Nephron (organoid): ENCODE measurements at regions not wholly inside any gene's neighbourhood (a gene's known extent, or its start where the extent isn't known, plus 50 kb on each side); places are given as distances from the start of the nearest gene placed in this dataset.

ENCODE experiments used
- H3K27ac Mint-ChIP-seq, 3 experiments: 2 replicates each; pipeline ENCODE4 v1.8.0; 2020; ENCODE audit warnings: mixed read lengths in 3 of 3, mild to moderate bottlenecking in 2 of 3, moderate library complexity in 1 of 3
- H3K27me3 Mint-ChIP-seq: 2 replicates; pipeline ENCODE4 v1.8.0; 2021; ENCODE audit warnings: low read depth, mild to moderate bottlenecking, moderate library complexity, mixed read lengths
- H3K36me3 Mint-ChIP-seq: 2 replicates; pipeline ENCODE4 v1.8.0; 2020; ENCODE audit warnings: low read depth, mixed read lengths
- H3K4me1 Mint-ChIP-seq: 2 replicates; pipeline ENCODE4 v1.8.0; 2020; ENCODE audit warnings: mixed read lengths
- H3K4me3 Mint-ChIP-seq, 3 experiments: 2 replicates each; pipeline ENCODE4 v1.8.0; 2020; ENCODE audit warnings: mild to moderate bottlenecking in 3 of 3, mixed read lengths in 3 of 3, moderate library complexity in 2 of 3
- H3K9me3 Mint-ChIP-seq: 2 replicates; pipeline ENCODE4 v1.8.0; 2020; ENCODE audit warnings: mixed read lengths
- TF ChIP-seq, protein P1 (sequence below), 3 experiments: fragments of 200-600 bp; sonication (generic); IDR thresholded peaks; one replicate each; pipeline ENCODE4 v1.5.0; 2021; ENCODE audit warnings: antibody characterized with exemption in 3 of 3; ENCODE audit not compliant: unreplicated experiment in 3 of 3

DNA sequence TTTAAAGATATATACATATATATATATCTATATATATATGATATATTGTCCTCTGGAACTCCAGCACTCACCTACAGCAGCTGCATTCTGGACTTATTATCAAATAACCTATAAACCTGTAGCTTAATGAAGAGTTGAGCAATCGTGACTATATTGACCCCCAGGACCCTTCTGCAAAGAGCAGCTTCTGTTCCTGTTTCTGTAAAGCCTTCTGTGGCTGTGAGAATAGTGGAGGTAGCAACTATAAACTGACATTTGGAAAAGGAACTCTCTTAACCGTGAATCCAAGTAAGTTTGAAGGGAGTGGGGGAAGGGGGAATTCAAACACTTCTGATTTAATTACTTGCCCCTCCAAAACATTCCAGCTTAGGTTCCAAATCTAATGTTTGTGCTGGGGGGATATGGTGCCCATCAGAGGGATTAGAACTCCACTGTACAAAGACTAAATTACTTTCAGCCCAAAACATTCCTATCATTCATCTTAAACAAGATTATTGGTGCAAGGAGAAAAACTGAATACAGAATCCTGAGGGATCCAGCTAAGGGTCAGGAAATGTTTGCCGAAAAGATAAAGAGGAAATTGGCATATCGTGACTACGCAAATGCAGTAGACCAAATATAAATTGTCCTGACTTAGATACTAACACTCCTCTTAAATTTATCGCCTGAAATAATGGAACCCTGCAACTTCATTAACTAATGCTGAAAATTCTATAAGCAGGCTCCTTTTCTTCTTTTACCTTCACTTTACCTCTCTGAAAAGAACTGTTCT is 106.1 kb downstream of the DAD1 start:
- TF ChIP-seq, protein P1, sequence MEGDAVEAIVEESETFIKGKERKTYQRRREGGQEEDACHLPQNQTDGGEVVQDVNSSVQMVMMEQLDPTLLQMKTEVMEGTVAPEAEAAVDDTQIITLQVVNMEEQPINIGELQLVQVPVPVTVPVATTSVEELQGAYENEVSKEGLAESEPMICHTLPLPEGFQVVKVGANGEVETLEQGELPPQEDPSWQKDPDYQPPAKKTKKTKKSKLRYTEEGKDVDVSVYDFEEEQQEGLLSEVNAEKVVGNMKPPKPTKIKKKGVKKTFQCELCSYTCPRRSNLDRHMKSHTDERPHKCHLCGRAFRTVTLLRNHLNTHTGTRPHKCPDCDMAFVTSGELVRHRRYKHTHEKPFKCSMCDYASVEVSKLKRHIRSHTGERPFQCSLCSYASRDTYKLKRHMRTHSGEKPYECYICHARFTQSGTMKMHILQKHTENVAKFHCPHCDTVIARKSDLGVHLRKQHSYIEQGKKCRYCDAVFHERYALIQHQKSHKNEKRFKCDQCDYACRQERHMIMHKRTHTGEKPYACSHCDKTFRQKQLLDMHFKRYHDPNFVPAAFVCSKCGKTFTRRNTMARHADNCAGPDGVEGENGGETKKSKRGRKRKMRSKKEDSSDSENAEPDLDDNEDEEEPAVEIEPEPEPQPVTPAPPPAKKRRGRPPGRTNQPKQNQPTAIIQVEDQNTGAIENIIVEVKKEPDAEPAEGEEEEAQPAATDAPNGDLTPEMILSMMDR (IDR thresholded peaks at IDR 0.05; ENCODE audit: unreplicated experiment in 3 of 3), result no peak
- Mint-ChIP-seq H3K36me3 (no peaks in the 10 kb centered on the region), H3K27me3 (peaks cover 10% of the 10 kb centered on the region), H3K27ac (peak overlapping the region in 2 of 3 experiments; percentile 89 to 91), H3K4me1 (peaks cover 94% of the 10 kb centered on the region), H3K9me3 (no peaks in the 10 kb centered on the region), H3K4me3 (no peak overlapping the region)

DNA sequence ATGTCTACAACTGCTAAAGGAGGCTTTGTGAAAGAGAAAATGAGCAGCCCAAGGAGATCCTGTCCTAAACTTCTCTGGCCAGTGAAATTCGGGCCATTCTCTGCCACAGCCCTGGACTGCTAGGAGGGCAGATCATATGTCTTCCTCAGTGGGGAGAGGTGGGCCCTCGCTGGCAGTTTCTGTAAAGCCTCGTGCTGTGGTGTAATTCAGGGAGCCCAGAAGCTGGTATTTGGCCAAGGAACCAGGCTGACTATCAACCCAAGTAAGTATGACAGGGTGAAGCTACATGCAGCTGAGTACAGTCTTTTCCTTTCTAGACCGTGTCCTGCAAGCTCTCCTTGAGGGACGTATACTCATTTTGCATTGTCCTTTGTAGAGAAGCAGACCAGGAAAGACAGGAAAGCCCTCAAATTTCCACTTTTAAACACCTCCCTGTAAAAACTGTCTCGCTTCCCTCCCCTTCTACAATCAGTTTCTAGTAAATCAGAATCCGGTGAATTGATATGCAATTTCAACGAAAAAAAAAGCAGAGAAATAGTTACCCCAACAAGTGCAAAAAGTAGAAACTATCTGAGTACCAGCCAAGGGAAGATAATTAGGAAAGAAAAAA is 106.8 kb downstream of the DAD1 start:
- peak overlapping the region in 1 of 3 experiments; percentile 13 for H3K4me3 Mint-ChIP-seq
- H3K27ac Mint-ChIP-seq, result peak overlapping the region; percentile 77 to 91 (median 89)
- H3K27me3 Mint-ChIP-seq, result peaks cover 8% of the 10 kb centered on the region
- TF ChIP-seq, protein P1 (IDR thresholded peaks at IDR 0.05; ENCODE audit: unreplicated experiment in 3 of 3), result no peak
- H3K9me3 Mint-ChIP-seq, result no peaks in the 10 kb centered on the region
- H3K36me3 Mint-ChIP-seq, result no peaks in the 10 kb centered on the region
- H3K4me1 Mint-ChIP-seq, result peaks cover 92% of the 10 kb centered on the region

DNA sequence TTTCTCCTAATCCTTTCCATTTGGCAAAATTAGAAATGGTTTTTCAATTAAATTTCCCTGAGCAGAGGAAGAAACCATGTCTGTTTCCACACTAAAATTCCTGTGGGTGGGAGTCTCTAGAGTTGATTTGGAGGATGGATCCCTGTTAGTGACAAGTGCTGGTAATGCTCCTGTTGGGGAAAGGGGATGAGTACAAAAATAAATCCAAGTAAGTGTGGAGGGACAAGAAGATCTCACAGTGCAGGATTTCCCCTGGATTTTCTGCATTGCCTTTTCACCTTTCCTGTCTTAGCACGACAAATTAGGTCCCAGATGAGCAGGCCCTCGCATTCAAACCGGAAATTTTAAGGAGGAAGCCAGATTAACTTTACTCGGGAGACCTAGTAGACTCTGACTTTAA is 107.5 kb downstream of the DAD1 start:
- peaks cover 91% of the 10 kb centered on the region for H3K4me1 Mint-ChIP-seq
- no peaks in the 10 kb centered on the region for H3K36me3 Mint-ChIP-seq
- H3K27ac Mint-ChIP-seq, result peak overlapping the region; percentile 77 to 91 (median 83)
- H3K27me3 Mint-ChIP-seq, result peaks cover 8% of the 10 kb centered on the region
- H3K4me3 Mint-ChIP-seq, result peak overlapping the region in 1 of 3 experiments; percentile 13
- H3K9me3 Mint-ChIP-seq, result no peaks in the 10 kb centered on the region
- TF ChIP-seq, protein P1 (IDR thresholded peaks at IDR 0.05; ENCODE audit: unreplicated experiment in 3 of 3), result no peak

DNA sequence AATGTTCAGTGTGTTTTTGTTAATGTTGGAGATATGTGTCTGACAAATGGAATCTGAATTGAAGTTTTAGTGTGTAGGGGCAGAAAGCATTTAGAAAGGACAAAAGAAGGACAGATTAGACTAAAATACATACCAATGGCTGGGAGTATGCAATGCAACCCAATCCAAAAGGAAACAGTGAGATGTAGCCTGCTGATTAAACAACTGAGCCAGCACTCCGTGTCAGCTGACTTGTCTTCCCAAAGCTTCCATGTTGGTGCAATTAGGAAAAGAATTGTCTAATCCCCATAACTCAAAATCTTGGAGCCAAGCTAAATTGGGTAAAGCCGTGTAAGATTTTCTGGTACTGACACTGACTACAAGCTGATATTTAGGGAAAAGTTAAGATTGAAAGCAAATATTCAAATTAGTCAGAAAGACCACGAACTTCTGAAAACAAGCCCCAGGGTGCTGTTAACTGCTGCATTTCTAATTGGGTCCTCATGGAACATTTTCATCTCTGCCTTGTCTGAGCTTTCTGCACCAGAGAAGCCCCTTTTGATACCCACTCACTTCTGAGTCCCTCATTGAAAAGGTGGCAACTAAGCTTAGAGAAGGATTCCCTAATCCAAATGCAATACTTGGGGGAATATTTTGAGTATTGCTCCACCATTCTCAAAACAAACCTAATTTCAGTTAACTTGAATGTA is 109.1 kb downstream of the DAD1 start:
- peak overlapping the region in 2 of 3 experiments; percentile 25 to 42 for H3K27ac Mint-ChIP-seq
- no peak overlapping the region for H3K4me3 Mint-ChIP-seq
- H3K27me3 Mint-ChIP-seq, result peaks cover 15% of the 10 kb centered on the region
- H3K36me3 Mint-ChIP-seq, result no peaks in the 10 kb centered on the region
- TF ChIP-seq, protein P1 (IDR thresholded peaks at IDR 0.05; ENCODE audit: unreplicated experiment in 3 of 3), result no peak
- H3K4me1 Mint-ChIP-seq, result peaks cover 87% of the 10 kb centered on the region
- no peaks in the 10 kb centered on the region for H3K9me3 Mint-ChIP-seq

DNA sequence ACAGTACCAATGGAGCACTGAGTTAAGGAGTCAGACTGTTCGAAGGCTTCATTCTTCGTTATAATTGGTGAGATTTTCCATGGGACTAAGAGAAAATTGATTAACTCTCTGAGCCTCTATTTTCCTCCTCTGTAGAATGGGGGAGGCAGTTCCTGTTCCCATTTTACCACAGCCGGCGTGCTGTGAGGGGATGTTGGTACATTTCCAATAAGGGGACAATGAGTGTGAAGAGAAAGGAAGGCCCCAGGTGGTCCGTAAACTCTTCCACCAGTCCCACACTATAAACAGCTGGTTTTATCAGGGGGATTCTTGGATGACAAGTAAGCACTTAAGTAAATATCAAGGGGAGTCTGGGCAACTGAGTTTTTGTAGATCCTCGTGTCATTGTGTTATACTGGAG is 109.9 kb downstream of the DAD1 start:
- Mint-ChIP-seq H3K27me3 (peaks cover 18% of the 10 kb centered on the region), H3K4me3 (peak overlapping the region in 1 of 3 experiments; percentile 20), H3K9me3 (no peaks in the 10 kb centered on the region), H3K27ac (peak overlapping the region; percentile 22 to 87 (median 42)), H3K36me3 (no peaks in the 10 kb centered on the region), H3K4me1 (peaks cover 82% of the 10 kb centered on the region)
- TF ChIP-seq, protein P1 (IDR thresholded peaks at IDR 0.05; ENCODE audit: unreplicated experiment in 3 of 3), result no peak
